Activated CD4-positive, CD25-positive, alpha-beta regulatory T cell treated with anti-CD3 and anti-CD28 coated beads, Interleukin-2, amount 50 U/mL, for 72 hours (primary cell): ENCODE measurements at regions not wholly inside any gene's neighbourhood (a gene's known extent, or its start where the extent isn't known, plus 50 kb on each side); places are given as distances from the start of the nearest gene placed in this dataset.
"Not testable (repeated sequence)": the region's sequence is repeated elsewhere in the genome, so short reads cannot be mapped to it uniquely, and the experiment has no call there.

Experiments
- DNase-seq: peaks from one replicate; pipeline ENCODE4 v3.0.0; 2021

DNA sequence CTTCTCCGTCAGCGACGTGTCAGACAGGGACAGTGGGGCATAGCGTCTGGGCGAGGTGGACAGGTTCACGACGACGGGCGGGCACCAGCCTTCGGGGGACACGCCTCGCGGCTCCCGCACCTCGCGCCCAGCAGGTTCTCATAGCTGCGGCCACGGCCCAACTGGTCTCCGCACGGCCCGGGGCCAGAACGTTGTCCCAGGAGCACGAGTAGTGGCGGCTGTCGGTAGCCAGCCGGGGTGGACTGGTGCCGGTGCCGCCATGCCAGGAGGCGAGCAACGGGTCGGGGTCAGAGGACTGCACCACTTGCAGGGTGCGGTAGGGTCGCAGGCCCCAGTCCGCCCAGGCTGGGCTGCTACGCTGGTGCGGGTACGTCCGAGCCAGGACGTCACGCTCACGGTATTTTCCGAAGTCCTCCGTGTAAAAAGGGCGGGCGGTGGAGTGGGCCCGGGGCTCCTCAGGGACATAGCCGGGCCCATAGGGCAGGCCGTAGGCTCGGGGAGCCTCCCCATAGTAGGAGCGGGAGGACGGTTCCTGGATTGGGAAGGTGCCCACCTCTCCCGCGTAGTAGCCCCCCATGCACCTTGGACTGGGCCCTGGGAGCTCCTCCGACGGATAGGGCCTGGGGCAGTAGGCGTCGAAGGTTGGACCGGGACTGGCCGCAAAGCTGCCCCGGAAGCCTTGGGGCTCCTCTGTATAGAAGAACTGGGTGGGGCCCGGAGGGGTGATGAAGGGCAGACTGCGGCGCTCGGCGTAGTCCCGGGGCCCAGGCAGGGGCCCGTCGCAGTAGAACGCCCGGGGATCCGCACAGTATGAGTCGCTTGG is 301.2 kb downstream of the CCDC74A start:
- DNase-seq, result not testable (repeated sequence)

DNA sequence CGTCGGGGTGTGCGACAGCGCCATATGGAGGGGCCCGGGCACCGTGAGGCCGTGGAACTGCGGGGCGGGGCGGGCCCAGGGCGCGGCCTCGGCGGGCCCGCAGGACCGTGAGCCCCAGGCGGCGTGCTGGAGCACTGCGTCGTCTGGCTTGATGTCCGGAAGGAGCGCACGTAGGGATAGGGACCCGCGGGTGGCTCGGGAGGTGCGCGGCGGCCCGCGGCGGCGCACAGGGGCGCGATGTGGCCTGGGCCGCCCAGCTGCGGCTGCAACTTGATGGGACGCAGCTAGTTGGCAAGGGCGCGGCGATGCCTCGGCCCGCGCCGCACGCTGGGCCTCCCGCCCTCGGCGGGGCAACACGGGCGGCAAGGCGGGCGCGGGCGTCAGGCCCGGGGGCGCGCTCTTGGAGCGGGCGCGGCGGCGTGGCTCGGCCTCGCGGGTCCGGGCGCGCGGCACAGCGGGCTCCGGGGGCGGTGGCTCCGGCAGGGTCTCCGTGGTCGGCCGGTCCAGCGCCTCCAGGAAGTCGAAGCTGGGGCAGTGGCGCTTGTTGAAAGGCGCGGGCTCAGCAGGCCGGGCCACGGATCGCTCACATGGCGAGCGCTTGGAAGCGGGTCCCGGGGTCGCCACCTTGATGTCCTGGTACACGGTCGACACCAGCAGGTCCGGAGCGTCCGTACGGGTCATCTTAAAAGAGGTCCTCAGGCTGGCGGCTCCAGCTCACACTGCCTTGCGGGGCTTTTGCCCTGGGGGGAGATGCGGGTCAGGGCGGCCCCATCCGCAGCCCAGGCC is 302.0 kb downstream of the CCDC74A start:
- not testable (repeated sequence) for DNase-seq

DNA sequence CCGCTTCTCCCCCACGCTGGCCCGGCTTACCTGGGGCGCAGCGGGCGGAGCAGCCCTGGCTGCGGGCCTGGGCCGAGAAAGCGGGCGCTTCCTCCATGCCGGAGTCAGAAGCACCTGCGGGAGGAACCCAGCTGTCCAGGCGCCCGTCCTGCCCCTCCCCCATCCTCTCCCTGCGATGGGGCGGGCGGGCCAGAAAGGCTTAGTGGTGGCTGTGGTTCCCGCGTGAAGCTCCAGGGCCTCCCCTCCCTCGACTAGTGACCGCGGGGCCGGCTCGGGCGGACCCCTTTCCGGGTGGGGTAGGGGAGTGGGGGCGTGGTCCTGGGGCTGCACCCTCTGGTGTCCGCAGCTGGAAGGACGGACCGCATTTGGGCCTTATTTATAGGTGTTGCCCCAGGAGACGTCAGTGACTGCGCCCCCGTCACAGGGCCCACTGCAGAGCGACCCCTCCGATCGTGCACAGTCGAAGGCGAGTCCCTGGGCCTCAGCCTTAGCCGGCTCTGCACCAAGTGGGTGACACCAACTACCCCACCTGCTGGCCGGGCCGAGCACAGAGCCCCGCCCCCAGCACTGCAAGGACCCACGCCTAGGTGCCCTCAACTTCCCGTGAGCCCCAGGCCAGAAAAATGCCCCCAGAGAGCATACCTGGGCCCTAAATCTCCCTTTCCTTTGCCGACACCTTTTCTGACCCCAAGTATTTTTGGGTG is 302.7 kb downstream of the CCDC74A start:
- not testable (repeated sequence) for DNase-seq

DNA sequence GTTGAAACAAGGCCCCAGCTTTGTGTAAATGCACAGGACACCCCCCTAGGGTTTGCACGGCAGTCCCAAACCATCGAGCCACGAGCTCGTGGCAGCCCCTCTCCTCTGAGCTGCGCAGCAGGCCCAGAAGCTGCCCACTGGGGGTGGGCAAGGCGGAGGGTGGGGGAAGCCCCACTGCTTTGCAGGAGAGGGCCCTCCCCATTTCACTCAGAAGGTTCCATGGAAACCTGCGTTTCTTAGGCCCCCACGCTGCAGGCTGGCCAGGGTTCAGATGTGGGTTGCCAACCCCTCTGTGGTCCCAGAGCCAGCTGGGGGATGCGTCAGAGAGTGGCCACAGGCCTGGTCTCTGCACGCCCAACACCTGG is 303.2 kb downstream of the CCDC74A start:
- not testable (repeated sequence) for DNase-seq

DNA sequence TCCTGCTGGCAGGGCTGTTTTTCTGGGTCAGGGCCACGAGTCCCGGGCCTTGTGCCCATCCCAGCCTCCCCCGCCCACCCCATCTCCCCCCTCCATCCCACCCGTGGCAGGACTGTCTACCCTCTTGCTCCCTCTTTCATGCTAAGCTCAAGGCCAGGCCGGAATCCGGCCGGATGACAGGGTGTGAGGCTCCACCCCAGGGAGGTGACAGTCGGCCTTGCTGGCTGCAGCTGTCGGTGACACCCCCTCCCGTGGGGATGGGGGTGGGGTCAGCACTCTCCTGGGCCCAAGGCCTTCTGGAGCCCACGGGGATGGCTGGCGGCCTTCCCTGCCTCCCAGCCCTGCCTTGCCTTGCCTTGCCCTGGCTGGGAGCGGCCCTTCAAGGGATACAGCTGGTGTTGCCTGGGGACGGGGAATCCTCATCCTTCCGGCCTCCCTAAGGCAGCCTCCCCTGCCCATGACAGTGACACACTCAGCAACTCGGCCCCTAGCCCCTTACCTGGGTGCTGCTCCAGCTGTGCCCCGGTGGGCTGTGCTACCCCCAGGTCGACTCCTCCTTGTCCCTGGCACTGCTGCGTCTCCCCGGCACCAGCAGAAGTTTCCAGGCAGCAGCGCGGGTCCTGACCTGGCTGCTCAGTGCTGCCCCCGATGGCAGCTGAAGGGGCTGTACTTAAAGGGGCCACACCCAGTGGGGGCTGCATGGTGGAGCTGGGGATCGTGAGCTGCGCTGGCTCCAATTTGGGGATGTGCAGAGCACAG is 303.9 kb downstream of the CCDC74A start:
- DNase-seq, result not testable (repeated sequence)

DNA sequence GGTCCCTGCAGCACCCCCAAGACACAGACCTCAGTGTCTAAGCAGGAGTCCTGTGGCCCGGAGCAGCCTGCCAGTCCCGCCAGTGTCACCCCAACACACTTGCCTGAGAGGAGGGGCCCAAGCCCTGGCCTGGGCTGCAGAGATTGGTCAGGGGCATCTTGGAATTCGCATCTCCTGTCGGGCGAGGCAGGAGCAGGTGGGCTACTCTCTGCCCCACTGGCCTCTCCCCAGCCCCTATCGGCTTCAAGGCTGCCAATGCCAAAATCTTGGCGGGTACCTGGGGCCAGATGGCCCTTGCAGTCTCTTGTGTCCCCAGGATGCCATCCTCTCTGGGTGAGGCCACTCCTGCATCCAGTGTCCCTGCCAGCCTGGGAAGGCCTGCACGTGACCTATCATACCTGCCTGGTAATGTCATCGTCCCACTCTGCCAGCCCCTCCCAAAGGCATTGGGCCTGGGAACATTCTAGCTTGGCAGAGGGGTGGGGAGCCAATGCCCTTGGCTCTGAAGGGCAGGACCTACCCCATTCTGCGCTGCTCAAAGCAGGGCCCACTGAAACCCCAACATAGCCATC is 304.6 kb downstream of the CCDC74A start:
- not testable (repeated sequence) for DNase-seq

DNA sequence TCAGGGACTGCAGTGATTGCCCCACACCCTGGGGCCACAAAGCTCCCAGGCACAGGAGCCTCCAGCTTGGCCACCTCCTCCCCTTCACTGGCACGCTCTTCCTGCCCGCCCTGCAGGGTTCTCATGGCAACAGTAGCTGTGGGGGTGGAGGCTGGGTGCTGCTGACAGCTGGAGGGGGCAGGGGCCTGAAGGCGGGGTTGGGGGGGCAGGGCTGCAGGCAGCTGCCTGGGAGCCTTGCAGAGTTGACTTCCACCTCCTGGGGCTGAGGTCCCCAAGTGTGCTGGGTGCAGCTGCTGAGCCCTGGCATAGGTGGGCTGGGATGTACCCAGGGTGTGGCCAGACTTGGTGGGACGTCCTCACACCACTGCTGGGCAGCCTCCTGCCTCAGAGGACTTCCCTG is 305.2 kb downstream of the CCDC74A start:
- not testable (repeated sequence) for DNase-seq

DNA sequence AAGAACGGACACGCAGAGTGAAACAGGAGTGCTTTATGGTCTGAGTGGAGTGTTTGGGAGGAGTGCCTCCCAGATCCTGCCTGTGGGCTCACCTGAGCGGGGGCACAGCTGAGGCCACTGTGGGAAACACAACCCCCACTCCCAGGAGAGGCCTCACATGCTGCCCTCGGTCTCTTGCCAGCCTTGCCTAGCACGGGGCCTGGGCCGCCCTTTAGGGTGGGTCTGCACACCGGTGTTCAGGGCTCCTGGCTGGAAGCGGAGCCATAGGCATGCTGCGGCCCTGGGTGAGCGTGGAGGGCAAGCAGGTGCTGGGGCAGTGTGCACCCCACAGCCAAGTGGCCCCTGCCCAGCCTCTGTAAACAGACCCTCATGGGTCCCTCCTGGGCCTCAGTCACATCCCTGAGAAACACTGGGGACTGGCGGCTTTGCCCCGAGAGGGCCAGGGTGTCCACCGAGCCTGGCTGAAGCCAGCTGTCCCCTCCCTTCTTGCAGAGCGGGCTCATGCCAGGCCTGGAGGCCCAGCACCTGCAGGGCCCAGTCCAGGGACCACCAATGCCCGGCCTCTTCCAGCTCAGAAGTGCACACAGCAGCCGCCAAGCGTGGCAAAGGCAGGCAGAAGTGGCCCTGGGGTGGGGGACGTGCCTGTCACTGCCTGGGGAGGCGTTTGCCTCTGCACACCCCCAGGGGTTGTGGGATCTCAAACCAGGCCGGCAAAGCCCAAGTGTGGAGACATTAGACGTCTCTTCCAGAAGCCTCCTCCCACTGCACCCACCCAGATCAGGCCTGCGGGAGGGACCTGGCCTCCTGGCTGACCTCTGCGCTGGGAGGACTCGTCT is 305.9 kb downstream of the CCDC74A start:
- DNase-seq, result not testable (repeated sequence)

DNA sequence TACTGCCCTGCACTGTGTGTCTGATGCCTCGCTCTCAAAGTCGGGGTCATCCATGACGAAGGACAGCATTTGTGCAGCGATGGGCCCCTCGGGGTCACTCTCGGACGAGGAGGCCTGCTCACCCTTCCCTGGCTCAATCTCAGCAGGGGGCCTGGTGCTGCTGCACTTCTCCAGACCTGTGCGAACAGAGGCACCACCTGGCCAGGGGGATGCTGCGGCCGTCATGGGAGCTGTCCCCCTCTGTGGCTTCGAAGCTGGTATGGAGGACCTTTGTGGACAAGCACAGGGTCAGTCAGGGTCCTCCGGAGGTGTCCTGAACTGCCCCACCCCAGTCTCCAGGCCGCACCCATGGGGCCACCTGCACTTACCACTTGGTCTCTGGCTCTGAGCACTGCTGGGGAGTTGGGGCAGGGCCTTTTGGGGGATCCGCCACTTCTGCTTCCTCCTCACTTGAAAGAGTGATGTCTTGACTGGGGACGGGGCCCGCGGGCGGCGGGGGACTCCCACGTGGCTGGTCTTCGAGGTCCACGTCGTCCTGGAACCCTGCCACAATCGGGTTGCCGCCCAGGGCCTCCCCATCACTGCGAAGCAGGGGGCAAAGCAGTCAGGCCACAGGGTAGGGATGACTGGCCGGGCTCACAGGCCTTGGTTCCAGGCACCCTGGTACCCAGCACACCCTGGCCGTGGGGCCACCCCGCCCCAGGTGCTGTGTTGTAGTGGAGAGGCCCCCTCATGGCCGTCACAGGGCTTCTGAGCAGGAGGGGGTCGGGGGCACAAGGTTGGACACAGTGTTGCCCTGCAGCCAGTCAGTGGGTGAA is 306.7 kb downstream of the CCDC74A start:
- DNase-seq, result not testable (repeated sequence)

DNA sequence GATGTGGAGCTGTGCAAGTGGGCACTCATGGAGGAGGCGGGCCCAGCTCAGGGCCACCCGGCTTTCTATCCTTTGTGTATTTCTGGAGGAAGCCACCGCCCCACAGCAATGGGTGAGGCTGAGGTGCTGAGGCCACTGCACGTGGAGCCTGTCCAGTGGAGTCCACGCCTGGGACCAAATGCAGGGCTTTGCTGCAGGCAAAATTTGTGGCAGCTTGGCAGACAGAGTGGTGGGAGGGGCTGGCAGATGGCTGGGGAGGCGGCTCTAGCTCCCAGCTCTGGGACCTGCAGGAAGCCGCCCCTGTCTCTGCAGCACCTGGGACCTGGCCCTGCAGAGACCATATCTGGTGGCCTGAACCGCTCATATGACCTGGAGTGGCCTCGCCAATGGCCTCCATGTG is 307.3 kb downstream of the CCDC74A start:
- not testable (repeated sequence) for DNase-seq

DNA sequence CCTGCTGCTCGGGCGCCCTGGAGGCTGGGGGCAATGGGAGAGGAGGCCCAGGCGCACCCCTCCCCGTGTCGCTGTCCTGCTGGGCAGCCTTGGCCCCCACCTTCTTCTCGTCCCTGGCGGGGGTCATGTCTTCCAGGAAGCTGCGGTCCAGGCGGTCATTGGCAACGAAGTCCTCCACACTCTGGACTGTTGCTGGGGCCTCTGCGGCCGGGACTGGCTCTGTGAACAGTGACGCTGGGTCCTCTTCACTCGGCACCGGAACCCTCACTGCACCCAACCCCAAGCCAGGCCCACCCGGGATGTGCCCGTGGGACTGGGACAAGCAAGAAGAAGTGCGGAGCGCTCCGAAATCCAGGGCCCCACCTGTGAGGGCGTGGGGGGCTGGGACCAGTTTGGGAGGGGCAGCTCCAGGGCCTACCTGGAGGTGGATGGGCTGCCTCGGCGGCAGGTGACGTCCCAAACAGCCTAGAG is 308.0 kb downstream of the CCDC74A start:
- DNase-seq, result no peak

DNA sequence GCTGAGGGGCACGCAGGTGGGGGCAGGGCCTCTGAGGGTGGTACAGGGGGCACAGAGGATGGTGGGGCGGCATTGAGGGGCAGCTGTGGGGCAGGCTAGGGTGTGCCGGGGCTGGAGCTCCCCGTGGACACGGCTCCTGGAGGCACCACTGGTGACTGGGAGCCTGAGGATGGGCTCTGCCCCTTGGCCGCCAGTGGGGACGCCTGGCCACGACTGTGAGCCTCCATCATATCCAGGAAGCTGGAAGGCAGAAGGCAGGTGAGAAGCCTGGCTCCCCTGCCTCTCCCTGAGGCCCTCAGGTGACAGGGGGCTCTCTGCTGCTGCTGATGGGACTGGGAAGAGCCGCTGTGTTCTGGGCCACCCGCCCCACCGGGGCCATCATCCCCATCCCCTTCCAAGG is 308.4 kb downstream of the CCDC74A start:
- DNase-seq, result not testable (repeated sequence)

DNA sequence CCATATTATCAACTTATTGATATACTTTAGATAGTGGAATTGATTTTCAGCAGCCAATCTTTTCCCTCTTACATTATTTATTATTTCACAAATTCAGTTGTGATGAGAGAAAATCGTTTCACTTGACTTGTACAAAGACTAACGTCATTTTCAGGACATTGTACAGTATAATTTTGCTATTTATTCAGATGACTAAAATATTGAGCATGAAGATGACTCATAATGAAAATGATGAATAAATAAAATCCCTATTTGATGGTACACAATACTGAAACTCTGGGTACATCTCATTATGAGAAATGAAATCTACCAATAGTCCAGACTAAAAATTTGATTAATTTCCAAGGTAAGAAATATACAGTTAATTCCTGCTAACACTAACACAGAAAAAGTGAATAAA is 316.4 kb downstream of the CCDC74A start:
- DNase-seq, result not testable (repeated sequence)

DNA sequence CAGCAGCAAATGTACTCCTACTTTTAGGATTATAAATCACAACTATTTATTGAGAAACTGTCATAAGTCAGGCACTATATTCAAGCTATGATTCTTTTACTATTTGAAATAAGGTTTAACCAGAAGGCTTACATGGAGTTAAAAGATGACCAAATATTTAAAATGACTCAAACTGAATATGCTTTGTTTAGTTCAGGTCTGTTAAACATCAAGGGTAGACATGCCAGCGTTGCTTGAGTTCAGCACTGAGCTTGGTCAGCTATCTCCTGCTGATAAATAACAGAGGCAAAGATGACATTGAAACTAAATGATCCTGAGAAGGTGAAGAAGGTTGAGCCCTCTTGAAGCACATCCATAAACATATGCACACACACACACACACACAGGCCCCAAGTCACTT is 305.6 kb downstream of the ANKRD30BL start:
- not testable (repeated sequence) for DNase-seq

DNA sequence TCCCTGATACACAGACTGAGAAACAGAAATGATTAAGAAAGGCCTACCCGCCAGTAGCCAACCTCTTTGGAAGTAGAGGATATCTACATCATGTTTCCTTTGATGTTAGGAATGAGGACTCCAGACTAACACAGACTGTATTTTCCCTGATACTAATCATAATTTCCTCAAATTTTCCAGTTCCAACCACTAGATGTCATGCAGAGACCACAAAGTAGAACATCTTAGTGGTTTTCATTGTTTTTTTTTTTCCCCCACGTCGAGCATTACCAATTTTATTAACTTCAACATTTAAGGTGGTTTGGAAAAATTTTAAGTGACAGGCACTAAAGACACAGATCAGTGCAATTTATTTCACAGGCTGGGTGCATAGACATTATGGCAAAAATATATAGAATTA is 303.6 kb downstream of the ANKRD30BL start:
- not testable (repeated sequence) for DNase-seq
